Sigmoid colon (tissue), 6 donors: ENCODE measurements at regions not wholly inside any gene's neighbourhood (a gene's known extent, or its start where the extent isn't known, plus 50 kb on each side); places are given as distances from the start of the nearest gene placed in this dataset.

Source experiments
- DNase-seq: peaks from one replicate; pipeline ENCODE4 v3.0.0-alpha.2; 2019
- H3K27ac ChIP-seq, 4 donors: fragments of 200-600 bp; sonication (generic); one replicate each; pipeline ENCODE4 v1.5.1; 2016 to 2019; ENCODE audit warnings: mild to moderate bottlenecking in 1 of 4
- H3K27me3 ChIP-seq, 3 donors: fragments of 200-600 bp; sonication (generic); one replicate each; pipeline ENCODE4 v1.5.1; 2019; ENCODE audit warnings: mild to moderate bottlenecking in 1 of 3
- H3K36me3 ChIP-seq, 4 donors: fragments of 200-600 bp; sonication (generic); one replicate each; pipeline ENCODE4 v1.5.1; 2016 to 2019
- H3K4me1 ChIP-seq, 4 donors: fragments of 200-600 bp; sonication (generic); one replicate each; pipeline ENCODE4 v1.5.1; 2017 to 2019
- H3K4me3 ChIP-seq, 4 donors: fragments of 200-600 bp; sonication (generic); one replicate each; pipeline ENCODE4 v1.5.1; 2017 to 2019; ENCODE audit warnings: mild to moderate bottlenecking in 2 of 4, moderate library complexity in 1 of 4
- H3K9me3 ChIP-seq, 4 donors: fragments of 200-600 bp in 3 of 4; sonication (generic) in 3 of 4; one replicate each; pipeline versions ENCODE4 v1.5.1 to v1.6.1; 2013 to 2019
- EP300 ChIP-seq, 4 donors: sonication (generic); formaldehyde crosslinking; IDR thresholded peaks; one replicate each; pipeline ENCODE4 v1.6.1; 2017; ENCODE audit warnings: antibody characterized with exemption in 4 of 4
- POLR2A ChIP-seq, 2 donors: fragments of 450-650 bp; IDR thresholded peaks; one replicate each; pipeline ENCODE4 v1.6.1; 2016; ENCODE audit warnings: antibody characterized with exemption in 2 of 2, mild to moderate bottlenecking in 2 of 2, moderate library complexity in 2 of 2
- POLR2AphosphoS5 ChIP-seq, 4 donors: sonication (generic); formaldehyde crosslinking; IDR thresholded peaks; one replicate each; pipeline ENCODE4 v1.6.1; 2017; ENCODE audit warnings: antibody characterized with exemption in 4 of 4
- WGBS, 2 donors: extraction: QIAGEN DNeasy Blood & Tissue Kit; methylation state at CpG; one replicate each; pipeline ENCODE4 v1.1.7; 2013; 5-methylcytosine and 5-hydroxymethylcytosine counted together
- intact Hi-C: fragments of 100-400 bp; cut with DNase I; formaldehyde crosslinking; loops from one replicate; pipeline ENCODE4 v1.15.1; 2023
- TF ChIP-seq, protein P1 (sequence below), 4 experiments: fragments of 450-650 bp in 3 of 4; fragments of 200-600 bp in 1 of 4; IDR thresholded peaks; one replicate each; pipeline ENCODE4 v1.5.1; 2016 to 2019; ENCODE audit warnings: antibody characterized with exemption in 4 of 4, mild to moderate bottlenecking in 3 of 4, moderate library complexity in 2 of 4
- donor health status: healthy with polysubstance abuse.
- donor health status: healthy.

DNA sequence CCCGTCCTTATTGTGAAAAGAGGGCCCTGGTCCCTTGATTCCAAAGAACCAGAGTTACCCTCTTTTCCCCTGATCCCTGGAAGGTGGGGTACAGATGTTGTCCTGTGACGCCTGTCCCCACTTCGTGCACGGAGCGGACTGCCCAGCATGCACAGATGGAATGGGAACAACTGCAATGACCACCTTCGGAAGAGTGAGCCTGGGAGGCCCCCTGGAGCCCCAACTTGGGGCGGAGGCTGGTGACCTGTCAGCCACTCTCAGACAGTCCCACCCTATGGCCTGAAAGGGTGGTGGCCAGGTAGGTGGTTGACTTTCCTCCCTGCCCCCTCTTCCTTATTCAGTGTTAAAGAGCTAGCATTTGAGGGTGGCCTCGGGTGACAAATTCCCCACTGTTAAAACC, 196.6 kb upstream of the GALNT17 start:
- no peak for DNase-seq
- intact Hi-C loops: no loop called here
- Histone ChIP-seq H3K4me3 (no peak overlapping the region), H3K4me1 (no peaks in the 10 kb centered on the region), H3K9me3 (peaks cover 0 to 3% (median 0%) of the 10 kb centered on the region in 4 donors), H3K36me3 (no peaks in the 10 kb centered on the region), H3K27me3 (no peaks in the 10 kb centered on the region), H3K27ac (no peak overlapping the region)
- TF ChIP-seq EP300 (IDR thresholded peaks at IDR 0.05): no peak
- TF ChIP-seq, protein P1, sequence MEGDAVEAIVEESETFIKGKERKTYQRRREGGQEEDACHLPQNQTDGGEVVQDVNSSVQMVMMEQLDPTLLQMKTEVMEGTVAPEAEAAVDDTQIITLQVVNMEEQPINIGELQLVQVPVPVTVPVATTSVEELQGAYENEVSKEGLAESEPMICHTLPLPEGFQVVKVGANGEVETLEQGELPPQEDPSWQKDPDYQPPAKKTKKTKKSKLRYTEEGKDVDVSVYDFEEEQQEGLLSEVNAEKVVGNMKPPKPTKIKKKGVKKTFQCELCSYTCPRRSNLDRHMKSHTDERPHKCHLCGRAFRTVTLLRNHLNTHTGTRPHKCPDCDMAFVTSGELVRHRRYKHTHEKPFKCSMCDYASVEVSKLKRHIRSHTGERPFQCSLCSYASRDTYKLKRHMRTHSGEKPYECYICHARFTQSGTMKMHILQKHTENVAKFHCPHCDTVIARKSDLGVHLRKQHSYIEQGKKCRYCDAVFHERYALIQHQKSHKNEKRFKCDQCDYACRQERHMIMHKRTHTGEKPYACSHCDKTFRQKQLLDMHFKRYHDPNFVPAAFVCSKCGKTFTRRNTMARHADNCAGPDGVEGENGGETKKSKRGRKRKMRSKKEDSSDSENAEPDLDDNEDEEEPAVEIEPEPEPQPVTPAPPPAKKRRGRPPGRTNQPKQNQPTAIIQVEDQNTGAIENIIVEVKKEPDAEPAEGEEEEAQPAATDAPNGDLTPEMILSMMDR (IDR thresholded peaks at IDR 0.05): no peak
- TF ChIP-seq POLR2AphosphoS5 (IDR thresholded peaks at IDR 0.05): no peak
- TF ChIP-seq POLR2A (IDR thresholded peaks at IDR 0.05): no peak
- WGBS, 2 donors: 84 to 88% methylated on average over 8 of the region's 8 CpGs

DNA sequence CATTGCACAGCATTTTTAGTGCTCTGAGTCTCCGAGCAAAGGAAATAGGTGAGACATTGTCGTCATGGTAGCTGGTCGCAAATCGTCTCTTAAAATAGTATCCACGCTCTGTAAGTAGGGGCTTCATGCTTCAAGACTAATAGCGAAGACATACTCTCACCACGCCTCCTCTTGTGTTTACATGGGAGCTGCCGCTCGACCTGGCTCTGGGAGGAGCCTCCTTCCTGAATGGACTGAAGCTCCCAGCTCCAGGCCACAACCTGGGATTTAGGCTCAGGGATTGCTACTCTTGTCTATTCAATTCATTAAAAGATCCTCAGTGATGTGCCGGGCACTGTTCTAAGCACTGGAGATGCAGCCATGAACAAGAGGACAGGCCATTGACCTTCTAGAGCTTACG, 196.1 kb upstream of the GALNT17 start:
- DNase-seq: no peak
- H3K4me1 ChIP-seq: no peaks in the 10 kb centered on the region
- no peaks in the 10 kb centered on the region for H3K36me3 ChIP-seq
- no peak for TF ChIP-seq POLR2A (IDR thresholded peaks at IDR 0.05)
- no peak for TF ChIP-seq POLR2AphosphoS5 (IDR thresholded peaks at IDR 0.05)
- TF ChIP-seq, protein P1 (IDR thresholded peaks at IDR 0.05): no peak
- TF ChIP-seq EP300 (IDR thresholded peaks at IDR 0.05): no peak
- WGBS, 2 donors: 72 to 76% methylated on average over 11 of the region's 11 CpGs
- no peak overlapping the region for H3K27ac ChIP-seq
- no peaks in the 10 kb centered on the region for H3K27me3 ChIP-seq
- intact Hi-C loops: no loop called here
- no peak overlapping the region for H3K4me3 ChIP-seq
- H3K9me3 ChIP-seq: peaks cover 0 to 3% (median 0%) of the 10 kb centered on the region in 4 donors

DNA sequence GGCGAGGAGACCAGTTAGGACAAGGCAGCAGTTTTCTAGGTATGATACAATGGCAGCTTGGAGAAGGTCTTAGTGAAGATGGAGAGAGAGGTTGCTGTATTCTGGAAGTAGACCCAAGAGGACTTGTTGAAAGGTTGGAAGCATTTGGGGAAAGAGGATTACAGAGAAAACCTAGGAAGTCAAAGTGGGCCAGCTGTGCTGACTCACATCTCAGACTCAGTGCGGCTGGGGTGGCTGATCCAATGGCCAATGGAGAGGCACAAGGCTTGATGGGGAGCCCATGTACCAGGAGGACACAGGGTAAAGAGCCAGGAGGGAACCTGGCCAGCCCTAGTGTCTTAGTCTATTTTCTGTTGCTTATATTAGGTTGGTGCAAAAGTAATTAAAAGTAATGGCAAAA, 194.5 kb upstream of the GALNT17 start:
- no peaks in the 10 kb centered on the region for H3K36me3 ChIP-seq
- no peak overlapping the region for H3K4me3 ChIP-seq
- DNase-seq: no peak
- peaks cover 0 to 3% (median 0%) of the 10 kb centered on the region in 4 donors for H3K9me3 ChIP-seq
- H3K27ac ChIP-seq: no peak overlapping the region
- TF ChIP-seq POLR2AphosphoS5 (IDR thresholded peaks at IDR 0.05) (no peak), EP300 (IDR thresholded peaks at IDR 0.05) (no peak), POLR2A (IDR thresholded peaks at IDR 0.05) (no peak)
- TF ChIP-seq, protein P1 (IDR thresholded peaks at IDR 0.05): no peak
- H3K27me3 ChIP-seq: no peaks in the 10 kb centered on the region
- intact Hi-C loops: no loop called here
- whole genome bisulfite sequencing, 2 donors: 92 to 96% methylated on average over 2 of the region's 2 CpGs
- H3K4me1 ChIP-seq: no peaks in the 10 kb centered on the region

DNA sequence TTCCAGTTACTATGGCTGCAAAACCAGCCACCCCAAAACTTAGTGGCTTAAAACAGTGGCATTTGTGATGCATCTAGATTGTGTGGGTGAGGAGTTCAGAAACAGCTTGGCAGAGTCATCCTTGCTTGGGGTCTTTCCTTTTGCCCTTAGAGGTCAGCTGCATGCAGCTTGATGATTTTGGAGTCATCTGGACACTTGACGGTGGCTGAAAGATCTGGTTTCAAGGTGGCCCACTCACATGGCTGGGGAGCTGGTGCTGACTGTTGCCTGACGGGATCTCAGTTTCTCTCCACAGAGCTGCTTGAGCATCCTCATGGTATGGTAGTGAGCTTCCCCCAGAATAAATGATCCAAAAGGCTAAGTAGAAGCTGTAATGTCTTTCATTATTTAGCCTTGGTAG, 191.3 kb upstream of the GALNT17 start:
- Histone ChIP-seq H3K4me1 (no peaks in the 10 kb centered on the region), H3K36me3 (no peaks in the 10 kb centered on the region), H3K4me3 (no peak overlapping the region), H3K27ac (no peak overlapping the region), H3K9me3 (peaks cover 0 to 3% (median 0%) of the 10 kb centered on the region in 4 donors), H3K27me3 (no peaks in the 10 kb centered on the region)
- TF ChIP-seq POLR2A (IDR thresholded peaks at IDR 0.05) (no peak), EP300 (IDR thresholded peaks at IDR 0.05) (no peak), POLR2AphosphoS5 (IDR thresholded peaks at IDR 0.05) (no peak)
- TF ChIP-seq, protein P1 (IDR thresholded peaks at IDR 0.05): no peak
- DNase-seq: no peak
- intact Hi-C loops: no loop called here
- WGBS, 2 donors: 91 to 95% methylated on average over 2 of the region's 2 CpGs

DNA sequence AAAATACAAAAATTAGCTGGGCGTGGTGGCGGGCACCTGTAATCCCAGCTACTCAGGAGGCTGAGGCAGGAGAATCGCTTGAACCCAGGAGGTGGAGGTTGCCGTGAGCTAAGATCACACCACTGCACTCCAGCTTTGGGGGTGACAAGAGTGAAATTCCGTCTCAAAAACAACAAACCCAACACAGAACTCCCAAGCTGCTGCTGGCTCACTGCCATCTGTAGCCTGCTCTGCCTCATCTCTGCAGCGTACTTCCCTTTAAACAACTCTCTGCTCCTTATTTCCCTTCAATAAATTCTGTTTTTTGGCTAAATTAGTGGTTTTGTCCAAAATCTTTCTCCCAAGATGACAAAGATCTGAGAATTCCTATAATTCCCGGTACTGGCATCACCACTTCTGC, 189.2 kb upstream of the GALNT17 start:
- Histone ChIP-seq H3K27ac (no peak overlapping the region), H3K27me3 (no peaks in the 10 kb centered on the region), H3K4me3 (no peak overlapping the region), H3K36me3 (no peaks in the 10 kb centered on the region), H3K9me3 (peaks cover 0 to 1% (median 0%) of the 10 kb centered on the region in 4 donors), H3K4me1 (no peaks in the 10 kb centered on the region)
- intact Hi-C loops: no loop called here
- WGBS, 2 donors: 81 to 84% methylated on average over 7 of the region's 7 CpGs
- TF ChIP-seq, protein P1 (IDR thresholded peaks at IDR 0.05): no peak
- TF ChIP-seq EP300 (IDR thresholded peaks at IDR 0.05): no peak
- TF ChIP-seq POLR2A (IDR thresholded peaks at IDR 0.05): no peak
- TF ChIP-seq POLR2AphosphoS5 (IDR thresholded peaks at IDR 0.05): no peak
- DNase-seq: no peak
